Lower leg skin (tissue), 3 donors: ENCODE measurements at regions not wholly inside any gene's neighbourhood (a gene's known extent, or its start where the extent isn't known, plus 50 kb on each side); places are given as distances from the start of the nearest gene placed in this dataset.

Experiments used
- POLR2A ChIP-seq, 2 donors: fragments of 450-650 bp; IDR thresholded peaks; one replicate each; pipeline ENCODE4 v1.6.1; 2016 to 2017; ENCODE audit warnings: antibody characterized with exemption in 2 of 2, mild to moderate bottlenecking in 1 of 2, moderate library complexity in 1 of 2
- TF ChIP-seq, protein P1 (sequence below), 3 donors: fragments of 450-650 bp; IDR thresholded peaks; one replicate each; pipeline ENCODE4 v1.5.1; 2016; ENCODE audit warnings: antibody characterized with exemption in 3 of 3, mild to moderate bottlenecking in 3 of 3, moderate library complexity in 2 of 3

- TF ChIP-seq, protein P1, sequence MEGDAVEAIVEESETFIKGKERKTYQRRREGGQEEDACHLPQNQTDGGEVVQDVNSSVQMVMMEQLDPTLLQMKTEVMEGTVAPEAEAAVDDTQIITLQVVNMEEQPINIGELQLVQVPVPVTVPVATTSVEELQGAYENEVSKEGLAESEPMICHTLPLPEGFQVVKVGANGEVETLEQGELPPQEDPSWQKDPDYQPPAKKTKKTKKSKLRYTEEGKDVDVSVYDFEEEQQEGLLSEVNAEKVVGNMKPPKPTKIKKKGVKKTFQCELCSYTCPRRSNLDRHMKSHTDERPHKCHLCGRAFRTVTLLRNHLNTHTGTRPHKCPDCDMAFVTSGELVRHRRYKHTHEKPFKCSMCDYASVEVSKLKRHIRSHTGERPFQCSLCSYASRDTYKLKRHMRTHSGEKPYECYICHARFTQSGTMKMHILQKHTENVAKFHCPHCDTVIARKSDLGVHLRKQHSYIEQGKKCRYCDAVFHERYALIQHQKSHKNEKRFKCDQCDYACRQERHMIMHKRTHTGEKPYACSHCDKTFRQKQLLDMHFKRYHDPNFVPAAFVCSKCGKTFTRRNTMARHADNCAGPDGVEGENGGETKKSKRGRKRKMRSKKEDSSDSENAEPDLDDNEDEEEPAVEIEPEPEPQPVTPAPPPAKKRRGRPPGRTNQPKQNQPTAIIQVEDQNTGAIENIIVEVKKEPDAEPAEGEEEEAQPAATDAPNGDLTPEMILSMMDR (IDR thresholded peaks at IDR 0.05), result no peak
- no peak for TF ChIP-seq POLR2A (IDR thresholded peaks at IDR 0.05)
Observed at GRCh38 chr10:31720546-31720945, 208.1 kb downstream of the ARHGAP12 start.
